ENCODE measurements at regions not wholly inside any gene's neighbourhood (a gene's known extent, or its start where the extent isn't known, plus 50 kb on each side); places are given as distances from the start of the nearest gene placed in this dataset.

- H3K27ac Mint-ChIP-seq = no peak overlapping the region
- H3K36me3 Mint-ChIP-seq = no peaks in the 10 kb centered on the region
- H3K4me3 Mint-ChIP-seq = no peak overlapping the region
- H3K4me1 Mint-ChIP-seq = no peaks in the 10 kb centered on the region
- H3K27me3 Mint-ChIP-seq (ENCODE audit: low read depth) = peaks cover 4% of the 10 kb centered on the region
- H3K9me3 Mint-ChIP-seq = peaks cover 6% of the 10 kb centered on the region
- DNase-seq (ENCODE audit: low spot score in 2 of 2, unreplicated experiment in 2 of 2) = no peak
- no peak for TF ChIP-seq CTCF (IDR thresholded peaks at IDR 0.05; ENCODE audit: unreplicated experiment)
Observed at GRCh38 chr22:27588915-27589314, 212.6 kb downstream of the MN1 start.

- H3K9me3 Mint-ChIP-seq = peaks cover 6% of the 10 kb centered on the region
- no peaks in the 10 kb centered on the region for H3K4me1 Mint-ChIP-seq
- no peaks in the 10 kb centered on the region for H3K36me3 Mint-ChIP-seq
- DNase-seq (ENCODE audit: low spot score in 2 of 2, unreplicated experiment in 2 of 2) = no peak
- H3K27me3 Mint-ChIP-seq (ENCODE audit: low read depth) = peaks cover 2% of the 10 kb centered on the region
- H3K4me3 Mint-ChIP-seq = no peak overlapping the region
- TF ChIP-seq CTCF (IDR thresholded peaks at IDR 0.05; ENCODE audit: unreplicated experiment) = no peak
- no peak overlapping the region for H3K27ac Mint-ChIP-seq
Observed at GRCh38 chr22:27591060-27591459, 210.5 kb downstream of the MN1 start.

GRCh38 chr22:27593378-27593777 lies 208.2 kb downstream of the MN1 start:
- H3K4me3 Mint-ChIP-seq = no peak overlapping the region
- H3K36me3 Mint-ChIP-seq = no peaks in the 10 kb centered on the region
- no peak overlapping the region for H3K27ac Mint-ChIP-seq
- no peaks in the 10 kb centered on the region for H3K9me3 Mint-ChIP-seq
- no peaks in the 10 kb centered on the region for H3K4me1 Mint-ChIP-seq
- H3K27me3 Mint-ChIP-seq (ENCODE audit: low read depth) = no peaks in the 10 kb centered on the region
- no peak for DNase-seq (ENCODE audit: low spot score in 2 of 2, unreplicated experiment in 2 of 2)
- no peak for TF ChIP-seq CTCF (IDR thresholded peaks at IDR 0.05; ENCODE audit: unreplicated experiment)

- Mint-ChIP-seq H3K4me3 (no peak overlapping the region), H3K27ac (no peak overlapping the region)
Observed at GRCh38 chr22:27594020-27594419, 207.5 kb downstream of the MN1 start.

GRCh38 chr22:27594474-27595134 lies 207.0 kb downstream of the MN1 start:
- no peaks in the 10 kb centered on the region for H3K9me3 Mint-ChIP-seq
- H3K36me3 Mint-ChIP-seq = no peaks in the 10 kb centered on the region
- H3K4me3 Mint-ChIP-seq = no peak overlapping the region
- DNase-seq (ENCODE audit: low spot score in 2 of 2, unreplicated experiment in 2 of 2) = no peak
- no peaks in the 10 kb centered on the region for H3K27me3 Mint-ChIP-seq (ENCODE audit: low read depth)
- no peak overlapping the region for H3K27ac Mint-ChIP-seq
- no peak for TF ChIP-seq CTCF (IDR thresholded peaks at IDR 0.05; ENCODE audit: unreplicated experiment)
- no peaks in the 10 kb centered on the region for H3K4me1 Mint-ChIP-seq

More at GRCh38 chr22:27594020-27594419, 207.5 kb downstream of the MN1 start:
- Mint-ChIP-seq H3K9me3 (no peaks in the 10 kb centered on the region), H3K4me1 (no peaks in the 10 kb centered on the region), H3K36me3 (no peaks in the 10 kb centered on the region), H3K27me3 (ENCODE audit: low read depth) (no peaks in the 10 kb centered on the region)
- TF ChIP-seq CTCF (IDR thresholded peaks at IDR 0.05; ENCODE audit: unreplicated experiment) = no peak
- DNase-seq (ENCODE audit: low spot score in 2 of 2, unreplicated experiment in 2 of 2) = no peak
